ENCODE measurements at regions not wholly inside any gene's neighbourhood (a gene's known extent, or its start where the extent isn't known, plus 50 kb on each side); places are given as distances from the start of the nearest gene placed in this dataset.

GRCh38 chr9:20191228-20191840, 402.5 kb upstream of the SLC24A2 start:
- H3K27me3 Mint-ChIP-seq, result peaks cover 4% of the 10 kb centered on the region
- no peak overlapping the region for H3K4me3 Mint-ChIP-seq
- Histone ChIP-seq H3K79me2 (ENCODE audit: control insufficient read depth, insufficient read depth, low read length) (no peaks in the 10 kb centered on the region), H3K27me3 (replicated peaks in 1 of 4; ENCODE audit: control extremely low read depth in 1 of 4, control insufficient read depth in 3 of 4, insufficient read depth in 4 of 4, low read length in 3 of 4) (peaks cover 0 to 3% (median 0%) of the 10 kb centered on the region in 4 experiments), H3K27ac (ENCODE audit: low read length in 2 of 2) (no peak overlapping the region), H3K4me1 (ENCODE audit: control insufficient read depth in 2 of 2, insufficient read depth in 2 of 2, low read length in 2 of 2) (peaks cover 12 to 13% of the 10 kb centered on the region in 2 donors), H3K4me2 (replicated peaks; ENCODE audit: low read depth, low read length, poor library complexity, severe bottlenecking) (no peak overlapping the region), H3K9me3 (ENCODE audit: control extremely low read depth in 1 of 3, control insufficient read depth in 2 of 3, insufficient read depth in 1 of 3, low read length in 2 of 3) (peaks cover 0 to 3% (median 0%) of the 10 kb centered on the region in 3 donors), H2AFZ (ENCODE audit: insufficient read depth, low read depth, low read length, poor library complexity, severe bottlenecking) (no peak overlapping the region), H3K36me3 (replicated peaks in 1 of 2; ENCODE audit: control extremely low read depth in 1 of 2, control insufficient read depth in 1 of 2, extremely low read depth in 1 of 2, insufficient read depth in 2 of 2, low read length in 1 of 2) (no peaks in the 10 kb centered on the region), H3K9ac (ENCODE audit: low read length) (no peak overlapping the region), H3K4me3 (ENCODE audit: control extremely low read depth in 1 of 5, extremely low read depth in 1 of 5, insufficient read depth in 1 of 5, low read depth in 2 of 5, low read length in 4 of 5) (no peak overlapping the region), H4K20me1 (ENCODE audit: control insufficient read depth, insufficient read depth, low read length, poor library complexity, severe bottlenecking) (no peaks in the 10 kb centered on the region)
- peaks cover 9% of the 10 kb centered on the region for H3K4me1 Mint-ChIP-seq
- H3K27ac Mint-ChIP-seq, result no peak overlapping the region
- intact Hi-C loops (cut with micrococcal nuclease), result no loop called here
- no peak for DNase-seq
- ChIA-PET CTCF (no interaction called here), POLR2A (no interaction called here)
- H3K9me3 Mint-ChIP-seq (ENCODE audit: insufficient read depth), result peaks cover under 1% of the 10 kb centered on the region
- WGBS (ENCODE audit: insufficient coverage), result 91% methylated on average over 1 of the region's 4 CpGs
- TF ChIP-seq EZH2 (IDR thresholded peaks at IDR 0.05; ENCODE audit: borderline replicate concordance, insufficient read depth, low read depth, low read length, poor library complexity, severe bottlenecking), result no peak
- TF ChIP-seq CTCF (IDR thresholded peaks at IDR 0.05), result no peak
- no peak for ATAC-seq (ENCODE audit: low read depth)

GRCh38 chr9:20189871-20190270, 401.0 kb upstream of the SLC24A2 start:
- TF ChIP-seq EZH2 (IDR thresholded peaks at IDR 0.05; ENCODE audit: borderline replicate concordance, insufficient read depth, low read depth, low read length, poor library complexity, severe bottlenecking) (no peak), CTCF (IDR thresholded peaks at IDR 0.05) (no peak)
- Histone ChIP-seq H3K27me3 (replicated peaks in 1 of 4; ENCODE audit: control extremely low read depth in 1 of 4, control insufficient read depth in 3 of 4, insufficient read depth in 4 of 4, low read length in 3 of 4) (peaks cover 0 to 3% (median 0%) of the 10 kb centered on the region in 4 experiments), H3K9me3 (ENCODE audit: control extremely low read depth in 1 of 3, control insufficient read depth in 2 of 3, insufficient read depth in 1 of 3, low read length in 2 of 3) (no peaks in the 10 kb centered on the region), H3K4me3 (ENCODE audit: control extremely low read depth in 1 of 5, extremely low read depth in 1 of 5, insufficient read depth in 1 of 5, low read depth in 2 of 5, low read length in 4 of 5) (no peak overlapping the region), H4K20me1 (ENCODE audit: control insufficient read depth, insufficient read depth, low read length, poor library complexity, severe bottlenecking) (no peaks in the 10 kb centered on the region), H3K9ac (ENCODE audit: low read length) (no peak overlapping the region), H3K36me3 (replicated peaks in 1 of 2; ENCODE audit: control extremely low read depth in 1 of 2, control insufficient read depth in 1 of 2, extremely low read depth in 1 of 2, insufficient read depth in 2 of 2, low read length in 1 of 2) (no peaks in the 10 kb centered on the region), H3K4me2 (replicated peaks; ENCODE audit: low read depth, low read length, poor library complexity, severe bottlenecking) (no peak overlapping the region), H3K27ac (ENCODE audit: low read length in 2 of 2) (no peak overlapping the region), H3K4me1 (ENCODE audit: control insufficient read depth in 2 of 2, insufficient read depth in 2 of 2, low read length in 2 of 2) (peaks cover 12 to 13% of the 10 kb centered on the region in 2 donors), H2AFZ (ENCODE audit: insufficient read depth, low read depth, low read length, poor library complexity, severe bottlenecking) (no peak overlapping the region), H3K79me2 (ENCODE audit: control insufficient read depth, insufficient read depth, low read length) (no peaks in the 10 kb centered on the region)
- intact Hi-C loops (cut with micrococcal nuclease), result no loop called here
- no peak overlapping the region for H3K4me3 Mint-ChIP-seq
- WGBS (ENCODE audit: insufficient coverage), result 96% methylated on average over 4 of the region's 4 CpGs
- H3K9me3 Mint-ChIP-seq (ENCODE audit: insufficient read depth), result no peaks in the 10 kb centered on the region
- ChIA-PET POLR2A (no interaction called here), CTCF (no interaction called here)
- H3K27ac Mint-ChIP-seq, result no peak overlapping the region
- peaks cover 4% of the 10 kb centered on the region for H3K27me3 Mint-ChIP-seq
- no peak for DNase-seq
- ATAC-seq (ENCODE audit: low read depth), result no peak
- H3K4me1 Mint-ChIP-seq, result peaks cover 9% of the 10 kb centered on the region

Measured in B cell (primary cell).